ENCODE measurements at regions not wholly inside any gene's neighbourhood (a gene's known extent, or its start where the extent isn't known, plus 50 kb on each side); places are given as distances from the start of the nearest gene placed in this dataset.

GRCh38 chr9:80070071-80070742 lies 498.4 kb downstream of the TLE4 start:
- intact Hi-C loops (cut with DNase I, micrococcal nuclease): loop anchor here in 1 of 2 donors (10.0 kb wide), 1 partner anchor 305 kb away; no protein-coding TSS in a partner anchor
- Histone ChIP-seq H3K4me3 (no peak overlapping the region), H3K9me3 (no peaks in the 10 kb centered on the region), H3K36me3 (ENCODE audit: low read depth) (no peaks in the 10 kb centered on the region), H3K4me1 (ENCODE audit: low read depth) (no peaks in the 10 kb centered on the region)
- no peak for DNase-seq
- no peak for ATAC-seq
- no peak for TF ChIP-seq CTCF (IDR thresholded peaks at IDR 0.05)

- no peaks in the 10 kb centered on the region for H3K4me1 ChIP-seq (ENCODE audit: low read depth)
- no peaks in the 10 kb centered on the region for H3K9me3 ChIP-seq
- no peak overlapping the region for H3K4me3 ChIP-seq
- DNase-seq (no peak), ATAC-seq (no peak)
- TF ChIP-seq CTCF (IDR thresholded peaks at IDR 0.05): no peak
- H3K36me3 ChIP-seq (ENCODE audit: low read depth): no peaks in the 10 kb centered on the region
- intact Hi-C loops (cut with DNase I, micrococcal nuclease): no loop called here
These were observed 495.2 kb downstream of the TLE4 start for GRCh38 chr9:80066931-80067330.

- no peaks in the 10 kb centered on the region for H3K4me1 ChIP-seq (ENCODE audit: low read depth)
- DNase-seq (no peak), ATAC-seq (no peak)
- intact Hi-C loops (cut with DNase I, micrococcal nuclease): no loop called here
- H3K9me3 ChIP-seq: no peaks in the 10 kb centered on the region
- no peak overlapping the region for H3K4me3 ChIP-seq
- no peaks in the 10 kb centered on the region for H3K36me3 ChIP-seq (ENCODE audit: low read depth)
- TF ChIP-seq CTCF (IDR thresholded peaks at IDR 0.05): no peak
These were observed 490.8 kb downstream of the TLE4 start for GRCh38 chr9:80062567-80062966.

GRCh38 chr9:80061940-80062339 lies 490.2 kb downstream of the TLE4 start:
- Histone ChIP-seq H3K36me3 (ENCODE audit: low read depth) (no peaks in the 10 kb centered on the region), H3K4me1 (ENCODE audit: low read depth) (no peaks in the 10 kb centered on the region), H3K4me3 (no peak overlapping the region), H3K9me3 (no peaks in the 10 kb centered on the region)
- DNase-seq (no peak), ATAC-seq (peak; percentile 14)
- TF ChIP-seq CTCF (IDR thresholded peaks at IDR 0.05): no peak
- intact Hi-C loops (cut with DNase I, micrococcal nuclease): no loop called here

- TF ChIP-seq CTCF (IDR thresholded peaks at IDR 0.05): no peak
These were observed 489.3 kb downstream of the TLE4 start for GRCh38 chr9:80061096-80061495.

GRCh38 chr9:80059979-80060378 lies 488.2 kb downstream of the TLE4 start:
- no peak for TF ChIP-seq CTCF (IDR thresholded peaks at IDR 0.05)
- Histone ChIP-seq H3K9me3 (no peaks in the 10 kb centered on the region), H3K4me1 (ENCODE audit: low read depth) (no peaks in the 10 kb centered on the region), H3K4me3 (no peak overlapping the region), H3K36me3 (ENCODE audit: low read depth) (no peaks in the 10 kb centered on the region)
- DNase-seq (no peak), ATAC-seq (no peak)
- intact Hi-C loops (cut with DNase I, micrococcal nuclease): no loop called here

More at GRCh38 chr9:80061096-80061495, 489.3 kb downstream of the TLE4 start:
- intact Hi-C loops (cut with DNase I, micrococcal nuclease): no loop called here
- Histone ChIP-seq H3K4me1 (ENCODE audit: low read depth) (no peaks in the 10 kb centered on the region), H3K36me3 (ENCODE audit: low read depth) (no peaks in the 10 kb centered on the region), H3K4me3 (no peak overlapping the region), H3K9me3 (no peaks in the 10 kb centered on the region)
- DNase-seq: no peak
- no peak for ATAC-seq
